PC-3 (cell line): ENCODE measurements at regions not wholly inside any gene's neighbourhood (a gene's known extent, or its start where the extent isn't known, plus 50 kb on each side); places are given as distances from the start of the nearest gene placed in this dataset.

Source experiments
- CTCF ChIP-seq: fragments of 300-600 bp; sonication (generic); conservative IDR thresholded peaks from 2 replicates; pipeline ENCODE4 v1.5.1; 2017; ENCODE audit warnings: antibody characterized with exemption, low read depth, mild to moderate bottlenecking, low read length
- EZH2 ChIP-seq: fragments of 300-600 bp; sonication (generic); IDR thresholded peaks from one replicate; pipeline ENCODE4 v1.6.1; 2017; ENCODE audit warnings: antibody characterized with exemption, mild to moderate bottlenecking, low read length; ENCODE audit not compliant: unreplicated experiment

DNA sequence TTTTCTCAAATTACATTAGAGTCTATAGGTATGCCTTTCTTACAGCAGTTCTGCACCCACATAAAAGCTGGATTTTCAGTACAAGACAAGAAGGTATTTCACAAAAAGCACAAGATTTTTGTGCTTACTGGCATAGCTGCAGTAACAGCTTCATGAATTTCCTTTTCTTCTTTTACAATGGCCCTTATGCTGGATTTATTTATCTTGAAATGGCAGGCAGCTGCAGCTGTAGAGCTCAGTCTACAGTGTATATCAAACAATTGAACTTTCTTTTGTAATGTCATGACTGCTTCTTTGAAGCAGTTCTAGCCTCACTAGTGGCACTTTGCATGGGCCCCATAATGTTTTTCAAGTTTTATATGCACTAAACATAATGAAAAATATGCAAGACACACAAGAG lies 510.2 kb downstream of the KCNT2 start:
- TF ChIP-seq CTCF (no peak), EZH2 (no peak)
